ENCODE measurements at regions not wholly inside any gene's neighbourhood (a gene's known extent, or its start where the extent isn't known, plus 50 kb on each side); places are given as distances from the start of the nearest gene placed in this dataset.

DNA sequence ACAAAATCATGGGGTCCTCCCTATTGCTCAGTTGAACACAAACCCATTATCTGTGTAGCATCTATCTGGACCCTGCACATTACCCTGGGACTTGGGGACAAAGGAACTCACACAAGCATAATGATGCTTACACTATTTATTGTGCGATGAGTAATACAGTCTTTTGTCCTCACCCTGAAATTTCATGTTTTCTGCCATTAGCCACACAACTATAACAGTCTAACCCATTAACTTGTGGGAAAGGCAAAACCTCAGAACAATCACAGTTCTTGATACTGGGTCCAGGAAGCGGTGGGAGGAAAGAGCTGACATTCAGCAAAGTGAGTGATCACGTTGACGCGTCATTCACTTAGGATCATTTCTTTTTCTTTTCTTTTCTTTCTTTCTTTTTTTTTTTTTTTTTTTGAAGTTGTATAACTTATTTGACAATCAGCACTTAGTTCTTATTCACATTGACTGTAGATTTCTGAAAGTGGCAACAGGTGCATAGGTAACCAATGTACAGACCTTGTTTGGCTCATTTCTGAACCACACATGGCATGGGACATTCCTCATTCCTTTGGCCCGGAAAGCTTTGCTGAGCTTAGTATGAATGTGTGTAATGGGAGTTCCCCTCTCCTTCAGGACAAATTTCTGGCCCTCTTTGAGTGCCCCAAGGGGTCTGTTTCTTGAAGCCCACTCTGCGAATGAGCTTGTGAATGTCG is 94.8 kb upstream of the CNKSR3 start:
- Histone ChIP-seq H3K36me3 (ENCODE audit: control insufficient read depth in 2 of 2, extremely low read depth in 1 of 2, insufficient read depth in 2 of 2, low read length in 2 of 2) (no peaks in the 10 kb centered on the region), H2AFZ (ENCODE audit: low read depth, low read length) (no peak overlapping the region), H3K27me3 (ENCODE audit: control insufficient read depth in 2 of 2, insufficient read depth in 2 of 2, low read length in 2 of 2) (no peaks in the 10 kb centered on the region), H3K4me1 (ENCODE audit: control insufficient read depth, extremely low read depth, insufficient read depth, low read length) (no peaks in the 10 kb centered on the region), H3K79me2 (ENCODE audit: control insufficient read depth, insufficient read depth, low read length) (no peaks in the 10 kb centered on the region), H3K27ac (ENCODE audit: insufficient read depth, low read depth, low read length) (no peak overlapping the region), H3K9me3 (replicated peaks; ENCODE audit: control insufficient read depth, insufficient read depth, low read length) (no peaks in the 10 kb centered on the region), H4K20me1 (replicated peaks; ENCODE audit: control insufficient read depth, extremely low read depth, insufficient read depth, low read length) (no peaks in the 10 kb centered on the region), H3K4me3 (replicated peaks in 1 of 3; ENCODE audit: insufficient read depth in 1 of 3, low read depth in 1 of 3, low read length in 3 of 3) (no peak overlapping the region), H3K9me1 (replicated peaks; ENCODE audit: control insufficient read depth, extremely low read depth, insufficient read depth, low read length) (no peaks in the 10 kb centered on the region), H3K4me2 (ENCODE audit: insufficient read depth, low read length) (no peak overlapping the region), H3K9ac (replicated peaks; ENCODE audit: extremely low read depth, insufficient read depth, low read length) (no peak overlapping the region)
- FAIRE-seq (no peak), DNase-seq (ENCODE audit: low read depth, low spot score) (no peak)
- dilution Hi-C loops (cut with MboI; ENCODE audit: extremely low pct_ligation_motif_present, low sequenced_read_pairs), result no loop called here
- BruUV-seq (replicated peaks), result no TSS peak
- TF ChIP-seq FOS (IDR thresholded peaks at IDR 0.05; ENCODE audit: borderline replicate concordance, insufficient read depth, low read length) (no peak), POLR2AphosphoS5 (IDR thresholded peaks at IDR 0.05; ENCODE audit: insufficient read depth, low read depth, low read length) (no peak), MAX (IDR thresholded peaks at IDR 0.05; ENCODE audit: insufficient read depth, insufficient read length) (no peak), POLR2A (IDR thresholded peaks at IDR 0.05; ENCODE audit: low read depth, low read length) (no peak), JUN (IDR thresholded peaks at IDR 0.05; ENCODE audit: borderline replicate concordance, insufficient read depth, insufficient read length, low read depth) (no peak), EZH2 (IDR thresholded peaks at IDR 0.05; ENCODE audit: borderline replicate concordance, low read depth, low read length, severe bottlenecking) (no peak), GATA2 (IDR thresholded peaks at IDR 0.05; ENCODE audit: insufficient read depth, insufficient read length, low read depth, low read length) (no peak), MYC (IDR thresholded peaks at IDR 0.05; ENCODE audit: low read depth, low read length) (no peak)
- TF ChIP-seq, protein P1, sequence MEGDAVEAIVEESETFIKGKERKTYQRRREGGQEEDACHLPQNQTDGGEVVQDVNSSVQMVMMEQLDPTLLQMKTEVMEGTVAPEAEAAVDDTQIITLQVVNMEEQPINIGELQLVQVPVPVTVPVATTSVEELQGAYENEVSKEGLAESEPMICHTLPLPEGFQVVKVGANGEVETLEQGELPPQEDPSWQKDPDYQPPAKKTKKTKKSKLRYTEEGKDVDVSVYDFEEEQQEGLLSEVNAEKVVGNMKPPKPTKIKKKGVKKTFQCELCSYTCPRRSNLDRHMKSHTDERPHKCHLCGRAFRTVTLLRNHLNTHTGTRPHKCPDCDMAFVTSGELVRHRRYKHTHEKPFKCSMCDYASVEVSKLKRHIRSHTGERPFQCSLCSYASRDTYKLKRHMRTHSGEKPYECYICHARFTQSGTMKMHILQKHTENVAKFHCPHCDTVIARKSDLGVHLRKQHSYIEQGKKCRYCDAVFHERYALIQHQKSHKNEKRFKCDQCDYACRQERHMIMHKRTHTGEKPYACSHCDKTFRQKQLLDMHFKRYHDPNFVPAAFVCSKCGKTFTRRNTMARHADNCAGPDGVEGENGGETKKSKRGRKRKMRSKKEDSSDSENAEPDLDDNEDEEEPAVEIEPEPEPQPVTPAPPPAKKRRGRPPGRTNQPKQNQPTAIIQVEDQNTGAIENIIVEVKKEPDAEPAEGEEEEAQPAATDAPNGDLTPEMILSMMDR (IDR thresholded peaks at IDR 0.05; ENCODE audit: extremely low read depth in 1 of 2, insufficient read depth in 1 of 2, low read depth in 1 of 2, low read length in 2 of 2), result no peak
- ChIA-PET CTCF (interaction anchor here (0.6 kb wide), 1 partner anchor 157 kb away, joined by 3 read pairs; no protein-coding TSS in a partner anchor), POLR2A (interaction anchor here (0.7 kb wide), 1 partner anchor 49 kb away, joined by 5 read pairs; no protein-coding TSS in a partner anchor)
- intact Hi-C loops (cut with micrococcal nuclease), result no loop called here

Data from endothelial cell of umbilical vein (primary cell).